ENCODE measurements at regions not wholly inside any gene's neighbourhood (a gene's known extent, or its start where the extent isn't known, plus 50 kb on each side); places are given as distances from the start of the nearest gene placed in this dataset.

- TF ChIP-seq, protein P1, sequence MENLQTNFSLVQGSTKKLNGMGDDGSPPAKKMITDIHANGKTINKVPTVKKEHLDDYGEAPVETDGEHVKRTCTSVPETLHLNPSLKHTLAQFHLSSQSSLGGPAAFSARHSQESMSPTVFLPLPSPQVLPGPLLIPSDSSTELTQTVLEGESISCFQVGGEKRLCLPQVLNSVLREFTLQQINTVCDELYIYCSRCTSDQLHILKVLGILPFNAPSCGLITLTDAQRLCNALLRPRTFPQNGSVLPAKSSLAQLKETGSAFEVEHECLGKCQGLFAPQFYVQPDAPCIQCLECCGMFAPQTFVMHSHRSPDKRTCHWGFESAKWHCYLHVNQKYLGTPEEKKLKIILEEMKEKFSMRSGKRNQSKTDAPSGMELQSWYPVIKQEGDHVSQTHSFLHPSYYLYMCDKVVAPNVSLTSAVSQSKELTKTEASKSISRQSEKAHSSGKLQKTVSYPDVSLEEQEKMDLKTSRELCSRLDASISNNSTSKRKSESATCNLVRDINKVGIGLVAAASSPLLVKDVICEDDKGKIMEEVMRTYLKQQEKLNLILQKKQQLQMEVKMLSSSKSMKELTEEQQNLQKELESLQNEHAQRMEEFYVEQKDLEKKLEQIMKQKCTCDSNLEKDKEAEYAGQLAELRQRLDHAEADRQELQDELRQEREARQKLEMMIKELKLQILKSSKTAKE (IDR thresholded peaks at IDR 0.05; ENCODE audit: low read depth, poor library complexity, severe bottlenecking): no peak
- TF ChIP-seq NFIC (IDR thresholded peaks at IDR 0.05; ENCODE audit: low read depth, low read length): peak; percentile 95
- no peak for TF ChIP-seq TCF12 (IDR thresholded peaks at IDR 0.05; ENCODE audit: low read depth, low read length)
- TF ChIP-seq PBX3 (IDR thresholded peaks at IDR 0.05; ENCODE audit: insufficient replicate concordance, low read depth, low read length): no peak
- no peak for TF ChIP-seq POLR2AphosphoS2 (IDR thresholded peaks at IDR 0.05; ENCODE audit: low read depth, low read length)
- no peak for TF ChIP-seq HSF1 (IDR thresholded peaks at IDR 0.05; ENCODE audit: low read depth, low read length)
- no peak for TF ChIP-seq ETV6 (conservative IDR thresholded peaks at IDR 0.05 in 1 of 2, IDR thresholded peaks at IDR 0.05 in 1 of 2; ENCODE audit: borderline replicate concordance in 1 of 2, low read depth in 1 of 2)
- TF ChIP-seq RCOR1 (conservative IDR thresholded peaks at IDR 0.05; ENCODE audit: low read depth, low read length): no peak
- TF ChIP-seq FOXK2 (IDR thresholded peaks at IDR 0.05): no peak
- no peak for TF ChIP-seq SUPT20H (IDR thresholded peaks at IDR 0.05; ENCODE audit: borderline replicate concordance, control insufficient read depth, low read depth, low read length)
- peak; percentile 98 for TF ChIP-seq JUNB (IDR thresholded peaks at IDR 0.05)
- TF ChIP-seq PAX8 (IDR thresholded peaks at IDR 0.05): no peak
- TF ChIP-seq BMI1 (IDR thresholded peaks at IDR 0.05; ENCODE audit: borderline replicate concordance): no peak
These were observed 669.6 kb downstream of the PTPRC start (continued) for GRCh38 chr1:199308349-199308846.
